Loucy (cell line): ENCODE measurements at regions not wholly inside any gene's neighbourhood (a gene's known extent, or its start where the extent isn't known, plus 50 kb on each side); places are given as distances from the start of the nearest gene placed in this dataset.

ENCODE experiments used
- H2AFZ ChIP-seq: fragments of 200-600 bp; sonication (generic); 2 replicates; pipeline ENCODE4 v1.6.0; 2016; ENCODE audit warnings: antibody characterized with exemption, mild to moderate bottlenecking, low read length, moderate library complexity
- H3F3A ChIP-seq: fragments of 200-600 bp; 2 replicates; pipeline ENCODE4 v1.6.0; 2016; ENCODE audit warnings: antibody characterized with exemption, low read depth, mild to moderate bottlenecking
- H3K27me3 ChIP-seq: fragments of 200-600 bp; sonication (generic); 2 replicates; pipeline ENCODE4 v1.6.1; 2014; ENCODE audit warnings: low read length, mild to moderate bottlenecking; ENCODE audit not compliant: insufficient read depth, poor library complexity, severe bottlenecking
- H3K36me3 ChIP-seq: fragments of 200-600 bp; sonication (generic); 2 replicates; pipeline ENCODE4 v1.6.1; 2016; ENCODE audit warnings: low read length; ENCODE audit not compliant: insufficient read depth
- H3K4me1 ChIP-seq: fragments of 200-600 bp; sonication (generic); 2 replicates; pipeline ENCODE4 v1.5.1; 2014; ENCODE audit warnings: low read length, mild to moderate bottlenecking; ENCODE audit not compliant: insufficient read depth, poor library complexity, severe bottlenecking
- H3K4me2 ChIP-seq: fragments of 200-600 bp; sonication (generic); 2 replicates; pipeline ENCODE4 v1.6.0; 2014; ENCODE audit warnings: antibody characterized with exemption, low read length, low read depth, mild to moderate bottlenecking; ENCODE audit not compliant: poor library complexity, severe bottlenecking
- H3K4me3 ChIP-seq: fragments of 200-600 bp; sonication (generic); 2 replicates; pipeline ENCODE4 v1.5.1; 2014; ENCODE audit warnings: low read length, mild to moderate bottlenecking, mixed read lengths; ENCODE audit not compliant: poor library complexity, severe bottlenecking
- H3K79me2 ChIP-seq: fragments of 200-600 bp; sonication (generic); 2 replicates; pipeline ENCODE4 v1.6.1; 2014; ENCODE audit warnings: low read length; ENCODE audit not compliant: insufficient read depth
- H3K9ac ChIP-seq: fragments of 200-600 bp; sonication (generic); 2 replicates; pipeline ENCODE4 v1.6.0; 2014; ENCODE audit warnings: mild to moderate bottlenecking, low read depth, low read length, moderate library complexity; ENCODE audit not compliant: poor library complexity, severe bottlenecking
- H3K9me2 ChIP-seq: fragments of 200-600 bp; sonication (generic); replicated peaks from 2 replicates; pipeline ENCODE4 v1.6.1; 2016; ENCODE audit warnings: low read depth, low read length, mixed read lengths
- H3K9me3 ChIP-seq: fragments of 200-600 bp; sonication (generic); 2 replicates; pipeline ENCODE4 v1.6.1; 2014; ENCODE audit warnings: mild to moderate bottlenecking, antibody characterized with exemption, low read length, low read depth; ENCODE audit not compliant: insufficient read depth
- H4K20me1 ChIP-seq: fragments of 200-600 bp; sonication (generic); 2 replicates; pipeline ENCODE4 v1.6.0; 2014; ENCODE audit warnings: antibody characterized with exemption, low read length, mild to moderate bottlenecking; ENCODE audit not compliant: insufficient read depth, poor library complexity, severe bottlenecking
- CTCF ChIP-seq: fragments of 200-600 bp; sonication (generic); conservative IDR thresholded peaks from 2 replicates; pipeline ENCODE4 v1.5.1; 2014; ENCODE audit warnings: mild to moderate bottlenecking, antibody characterized with exemption, low read length
- EZH2phosphoT487 ChIP-seq: fragments of 200-600 bp; IDR thresholded peaks from 2 replicates; pipeline ENCODE4 v1.6.1; 2018; ENCODE audit warnings: antibody characterized with exemption, mild to moderate bottlenecking, moderate library complexity, borderline replicate concordance

GRCh38 chr6:140533526-140533925 lies 1159.1 kb upstream of the CITED2 start:
- TF ChIP-seq EZH2phosphoT487, result no peak
- TF ChIP-seq CTCF, result no peak
- H2AFZ ChIP-seq, result no peak overlapping the region
- no peaks in the 10 kb centered on the region for H3K27me3 ChIP-seq
- H3K4me3 ChIP-seq, result no peak overlapping the region
- no peaks in the 10 kb centered on the region for H3K4me1 ChIP-seq
- no peaks in the 10 kb centered on the region for H3K79me2 ChIP-seq
- H3K9ac ChIP-seq, result no peak overlapping the region
- H3F3A ChIP-seq, result no peaks in the 10 kb centered on the region
- no peak overlapping the region for H3K4me2 ChIP-seq
- no peaks in the 10 kb centered on the region for H3K9me3 ChIP-seq
- H4K20me1 ChIP-seq, result no peaks in the 10 kb centered on the region
- H3K9me2 ChIP-seq, result no peaks in the 10 kb centered on the region
- H3K36me3 ChIP-seq, result no peaks in the 10 kb centered on the region

- H3K4me3 ChIP-seq, result no peak overlapping the region
- no peaks in the 10 kb centered on the region for H3K9me2 ChIP-seq
- no peaks in the 10 kb centered on the region for H4K20me1 ChIP-seq
- TF ChIP-seq CTCF (no peak), EZH2phosphoT487 (no peak)
- no peaks in the 10 kb centered on the region for H3F3A ChIP-seq
- H3K9ac ChIP-seq, result no peak overlapping the region
- H3K9me3 ChIP-seq, result no peaks in the 10 kb centered on the region
- H3K36me3 ChIP-seq, result no peaks in the 10 kb centered on the region
- no peak overlapping the region for H2AFZ ChIP-seq
- H3K27me3 ChIP-seq, result no peaks in the 10 kb centered on the region
- H3K4me2 ChIP-seq, result no peak overlapping the region
- H3K4me1 ChIP-seq, result no peaks in the 10 kb centered on the region
- no peaks in the 10 kb centered on the region for H3K79me2 ChIP-seq
Measured at GRCh38 chr6:140504776-140505175, 1130.3 kb upstream of the CITED2 start.

- H4K20me1 ChIP-seq, result no peaks in the 10 kb centered on the region
- H3K36me3 ChIP-seq, result no peaks in the 10 kb centered on the region
- H3K27me3 ChIP-seq, result no peaks in the 10 kb centered on the region
- H3K4me3 ChIP-seq, result no peak overlapping the region
- no peaks in the 10 kb centered on the region for H3K9me3 ChIP-seq
- H3F3A ChIP-seq, result no peaks in the 10 kb centered on the region
- H3K4me2 ChIP-seq, result no peak overlapping the region
- no peak overlapping the region for H3K9ac ChIP-seq
- TF ChIP-seq EZH2phosphoT487 (no peak), CTCF (no peak)
- no peaks in the 10 kb centered on the region for H3K4me1 ChIP-seq
- H3K9me2 ChIP-seq, result no peaks in the 10 kb centered on the region
- H2AFZ ChIP-seq, result no peak overlapping the region
- H3K79me2 ChIP-seq, result no peaks in the 10 kb centered on the region
Measured at GRCh38 chr6:140500849-140501248, 1126.4 kb upstream of the CITED2 start.
